A549 (cell line): ENCODE measurements at regions not wholly inside any gene's neighbourhood (a gene's known extent, or its start where the extent isn't known, plus 50 kb on each side); places are given as distances from the start of the nearest gene placed in this dataset.

ENCODE experiments used
- ATAC-seq, 2 experiments: fragments of 200-7000 bp in 1 of 2; fragments of >200 bp in 1 of 2; cut with Nextera tagmentation in 1 of 2; cut with Tn5 transposase in 1 of 2; 3 replicates each; pipeline versions ENCODE4 v1.8.0 to v1.9.1; 2018 to 2020; ENCODE audit warnings: mild to moderate bottlenecking in 1 of 2, moderate library complexity in 1 of 2
- CTCF ChIA-PET: fragments of 300-600 bp; sonication (Branson Sonifier 250); formaldehyde crosslinking; extraction: SDS; loops from one replicate; lab custom pipeline; 2021; ENCODE audit warnings: antibody characterized with exemption, inconsistent platforms; lab: Yijun Ruan, JAX
- POLR2A ChIA-PET: fragments of 350-600 bp; formaldehyde crosslinking; extraction: SDS; loops from one replicate; lab custom pipeline; 2021; ENCODE audit warnings: antibody characterized with exemption, inconsistent platforms; lab: Yijun Ruan, JAX
- DNase-seq, 2 experiments: peaks; one replicate each; pipeline versions ENCODE4 v3.0.0 to v3.0.0-alpha.2; 2011 to 2016; ENCODE audit warnings: low read depth in 1 of 2, low spot score in 1 of 2
- FAIRE-seq: peaks from 2 replicates; lab custom pipeline; 2011; peaks lifted over from hg19 to GRCh38; lab: Jason Lieb, UNC
- H3K27ac ChIP-seq, 2 experiments: fragments of >200 bp; sonication (Bioruptor Twin); formaldehyde crosslinking; 3 replicates each; pipeline ENCODE4 v1.5.1; 2016 to 2017
- H3K4me1 ChIP-seq: fragments of >200 bp; sonication (Bioruptor Twin); formaldehyde crosslinking; 3 replicates; pipeline ENCODE4 v1.6.1; 2016
- H3K4me2 ChIP-seq: fragments of >200 bp; sonication (Bioruptor Twin); formaldehyde crosslinking; 3 replicates; pipeline ENCODE4 v1.6.1; 2016
- H3K4me3 ChIP-seq: fragments of >200 bp; sonication (Bioruptor Twin); formaldehyde crosslinking; 3 replicates; pipeline ENCODE4 v1.5.1; 2016
- H3K9me3 ChIP-seq: fragments of >200 bp; sonication (Bioruptor Twin); formaldehyde crosslinking; 3 replicates; pipeline ENCODE4 v1.6.1; 2016
- CBX2 ChIP-seq: fragments of 200-600 bp; sonication (generic); IDR thresholded peaks from 2 replicates; pipeline ENCODE4 v1.6.1; 2016; ENCODE audit warnings: low read depth, mild to moderate bottlenecking, borderline replicate concordance
- CEBPB ChIP-seq, 2 experiments: fragments of >200 bp in 1 of 2; sonication (Bioruptor Twin) in 1 of 2; formaldehyde crosslinking in 1 of 2; IDR thresholded peaks; 2 replicates each; pipeline ENCODE4 v1.6.1; 2012 to 2016
- CHD2 ChIP-seq: fragments of 150-350 bp; IDR thresholded peaks from 2 replicates; pipeline ENCODE4 v1.6.1; 2014; ENCODE audit warnings: low read length; ENCODE audit not compliant: partially characterized antibody
- CHD4 ChIP-seq: fragments of 200-600 bp; sonication (generic); IDR thresholded peaks from 2 replicates; pipeline ENCODE4 v1.6.1; 2016; ENCODE audit warnings: antibody characterized with exemption, mild to moderate bottlenecking, borderline replicate concordance
- EP300 ChIP-seq, 2 experiments: fragments of >200 bp; sonication (Bioruptor Twin); formaldehyde crosslinking; IDR thresholded peaks; 2 replicates in 1 of 2; 3 replicates in 1 of 2; pipeline ENCODE4 v1.6.1; 2016 to 2017
- ESRRA ChIP-seq: fragments of 150-350 bp; IDR thresholded peaks from 2 replicates; pipeline ENCODE4 v1.6.1; 2014; ENCODE audit warnings: mild to moderate bottlenecking, low read length, borderline replicate concordance
- FOSL2 ChIP-seq, 2 experiments: fragments of 450-650 bp in 1 of 2; fragments of >200 bp in 1 of 2; sonication (Bioruptor Twin) in 1 of 2; formaldehyde crosslinking; IDR thresholded peaks; 2 replicates each; pipeline versions ENCODE4 v1.5.0 to v1.6.1; 2016 to 2020; ENCODE audit warnings: mild to moderate bottlenecking in 1 of 2, moderate library complexity in 1 of 2
- FOXS1 ChIP-seq: fragments of 250-450 bp; sonication (Bioruptor Pico); IDR thresholded peaks from 2 replicates; pipeline ENCODE4 v1.5.0; 2020; ENCODE audit warnings: mild to moderate bottlenecking, moderate library complexity
- HDAC2 ChIP-seq: fragments of 200-600 bp; sonication (generic); IDR thresholded peaks from 2 replicates; pipeline ENCODE4 v1.6.1; 2016
- HEYL ChIP-seq: fragments of 250-450 bp; sonication (Bioruptor Pico); IDR thresholded peaks from 2 replicates; pipeline ENCODE4 v1.8.0; 2021; ENCODE audit warnings: mild to moderate bottlenecking, moderate library complexity
- HOXB13 ChIP-seq: fragments of 250-450 bp; sonication (Bioruptor Pico); IDR thresholded peaks from 2 replicates; pipeline ENCODE4 v1.5.0; 2020; ENCODE audit warnings: low read depth, mild to moderate bottlenecking, moderate library complexity
- HOXB5 ChIP-seq: fragments of 250-450 bp; sonication (Bioruptor Pico); IDR thresholded peaks from 2 replicates; pipeline ENCODE4 v1.5.0; 2020; ENCODE audit warnings: mild to moderate bottlenecking, moderate library complexity
- JUN ChIP-seq, 2 experiments: fragments of >200 bp; sonication (Bioruptor Twin); formaldehyde crosslinking; IDR thresholded peaks; 2 replicates in 1 of 2; 3 replicates in 1 of 2; pipeline ENCODE4 v1.6.1; 2016 to 2017
- JUNB ChIP-seq: fragments of >200 bp; sonication (Bioruptor Twin); formaldehyde crosslinking; IDR thresholded peaks from 2 replicates; pipeline ENCODE4 v1.6.1; 2016
- NFE2L2 ChIP-seq: fragments of 150-350 bp; conservative IDR thresholded peaks from 2 replicates; pipeline ENCODE4 v1.6.1; 2014; ENCODE audit warnings: low read length
- PHF8 ChIP-seq: fragments of 200-600 bp; sonication (generic); IDR thresholded peaks from 2 replicates; pipeline ENCODE4 v1.6.1; 2016; ENCODE audit warnings: low read depth, mild to moderate bottlenecking, antibody characterized with exemption, moderate library complexity, borderline replicate concordance
- POLR2A ChIP-seq: IDR thresholded peaks from 2 replicates; pipeline ENCODE4 v1.6.1; 2012; ENCODE audit warnings: mild to moderate bottlenecking, low read length
- RAD21 ChIP-seq, 2 experiments: fragments of >200 bp in 1 of 2; sonication (Bioruptor Twin) in 1 of 2; formaldehyde crosslinking in 1 of 2; IDR thresholded peaks in 1 of 2; conservative IDR thresholded peaks in 1 of 2; 2 replicates in 1 of 2; 3 replicates in 1 of 2; pipeline ENCODE4 v1.6.1; 2012 to 2018; ENCODE audit warnings: inconsistent platforms in 1 of 2
- RCOR1 ChIP-seq: fragments of 150-350 bp; IDR thresholded peaks from 2 replicates; pipeline ENCODE4 v1.6.1; 2014; ENCODE audit warnings: antibody characterized with exemption, low read length, low read depth
- RFX5 ChIP-seq: fragments of 450-650 bp; IDR thresholded peaks from 2 replicates; pipeline ENCODE4 v1.7.1; 2014; ENCODE audit warnings: antibody characterized with exemption, mild to moderate bottlenecking, moderate library complexity
- RNF2 ChIP-seq: fragments of 200-600 bp; sonication (generic); IDR thresholded peaks from 2 replicates; pipeline ENCODE4 v1.6.1; 2016; ENCODE audit warnings: low read depth, mild to moderate bottlenecking, antibody characterized with exemption, moderate library complexity, borderline replicate concordance
- SMC3 ChIP-seq: fragments of >200 bp; sonication (Bioruptor Twin); formaldehyde crosslinking; IDR thresholded peaks from 3 replicates; pipeline ENCODE4 v1.6.1; 2018; ENCODE audit warnings: inconsistent platforms
- SREBF2 ChIP-seq: fragments of 450-650 bp; IDR thresholded peaks from 2 replicates; pipeline ENCODE4 v1.6.1; 2014; ENCODE audit warnings: mild to moderate bottlenecking, moderate library complexity
- TFCP2L1 ChIP-seq: fragments of 250-450 bp; sonication (Bioruptor Pico); IDR thresholded peaks from 2 replicates; pipeline ENCODE4 v1.5.0; 2021; ENCODE audit warnings: mild to moderate bottlenecking
- TP53 ChIP-seq: fragments of 250-450 bp; sonication (Bioruptor Pico); IDR thresholded peaks from 2 replicates; pipeline ENCODE4 v1.5.0; 2021; ENCODE audit warnings: mild to moderate bottlenecking, moderate library complexity
- ZC3H11A ChIP-seq: fragments of 450-650 bp; IDR thresholded peaks from 2 replicates; pipeline ENCODE4 v1.6.1; 2014; ENCODE audit warnings: antibody characterized with exemption, mild to moderate bottlenecking
- ZSCAN20 ChIP-seq: fragments of 250-450 bp; sonication (Bioruptor Pico); IDR thresholded peaks from 2 replicates; pipeline ENCODE4 v1.8.0; 2022; ENCODE audit warnings: mild to moderate bottlenecking, moderate library complexity
- WGBS: methylation state at CpG from one replicate; pipeline ENCODE4 v1.1.6; 2017; ENCODE audit errors: missing lambda C conversion rate; 5-methylcytosine and 5-hydroxymethylcytosine counted together
- TF ChIP-seq, protein P1 (sequence below): fragments of >200 bp; sonication (Bioruptor Twin); formaldehyde crosslinking; IDR thresholded peaks from 2 replicates; pipeline ENCODE4 v1.6.1; 2016
- TF ChIP-seq, protein P2 (sequence below): fragments of 450-650 bp; IDR thresholded peaks from 2 replicates; pipeline ENCODE4 v1.6.1; 2014; ENCODE audit warnings: antibody characterized with exemption
- TF ChIP-seq, protein P3 (sequence below): IDR thresholded peaks from 2 replicates; pipeline ENCODE4 v1.6.1; 2012
- TF ChIP-seq, protein P4 (sequence below): fragments of 250-450 bp; sonication (Bioruptor Pico); IDR thresholded peaks from 2 replicates; pipeline ENCODE4 v1.5.0; 2020; ENCODE audit warnings: low read depth, mild to moderate bottlenecking, moderate library complexity
- TF ChIP-seq, protein P5 (sequence below): fragments of 150-350 bp; IDR thresholded peaks from 2 replicates; pipeline ENCODE4 v1.6.1; 2014; ENCODE audit warnings: low read depth, mild to moderate bottlenecking, low read length

DNA sequence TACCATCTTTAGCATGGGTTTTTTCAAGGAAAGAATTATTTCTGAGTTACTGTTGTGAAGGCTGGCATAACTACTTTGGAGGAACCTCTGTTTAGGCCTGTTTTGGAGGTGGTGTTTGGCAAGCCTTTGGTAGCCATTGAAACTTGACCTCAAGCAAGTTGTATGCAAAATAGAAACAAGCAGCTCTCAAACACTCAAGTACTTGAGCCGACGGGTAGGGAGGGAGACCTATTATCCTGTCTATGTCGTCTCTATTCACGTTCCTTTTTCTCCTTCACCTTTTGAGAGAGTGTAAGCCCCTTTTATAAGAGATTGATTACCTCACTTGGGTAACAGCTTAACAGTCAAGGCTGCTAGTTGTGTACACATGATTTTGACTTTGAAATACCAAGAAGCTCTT is 878.3 kb upstream of the CXADR start:
- H3K4me1 ChIP-seq: no peaks in the 10 kb centered on the region
- DNase-seq (no peak), FAIRE-seq (no peak), ATAC-seq (no peak)
- WGBS: 81% methylated on average over 4 of the region's 4 CpGs
- CTCF ChIA-PET: interaction anchor here (0.7 kb wide), 1 partner anchor 10 kb away, joined by 3 read pairs; no protein-coding TSS in a partner anchor
- H3K4me2 ChIP-seq: no peak overlapping the region
- no peak overlapping the region for H3K4me3 ChIP-seq
- POLR2A ChIA-PET: interaction anchor here (0.7 kb wide), 1 partner anchor 35 kb away, joined by 5 read pairs; no protein-coding TSS in a partner anchor
- H3K27ac ChIP-seq: no peak overlapping the region
- no peaks in the 10 kb centered on the region for H3K9me3 ChIP-seq
- TF ChIP-seq HEYL (no peak), SREBF2 (no peak), HDAC2 (no peak), POLR2A (no peak), RAD21 (conservative IDR thresholded peaks at IDR 0.05 in 1 of 2, IDR thresholded peaks at IDR 0.05 in 1 of 2) (no peak), CHD2 (no peak), SMC3 (no peak), CHD4 (no peak), HOXB13 (CRISPR knock-in tag) (no peak), PHF8 (no peak), NFE2L2 (no peak), CEBPB (IDR thresholded peaks at IDR 0.05) (no peak), JUNB (no peak), TFCP2L1 (CRISPR knock-in tag) (no peak), EP300 (IDR thresholded peaks at IDR 0.05) (no peak), CBX2 (no peak), JUN (IDR thresholded peaks at IDR 0.05) (no peak), ZC3H11A (no peak), FOXS1 (CRISPR knock-in tag) (no peak)
- TF ChIP-seq, protein P1, sequence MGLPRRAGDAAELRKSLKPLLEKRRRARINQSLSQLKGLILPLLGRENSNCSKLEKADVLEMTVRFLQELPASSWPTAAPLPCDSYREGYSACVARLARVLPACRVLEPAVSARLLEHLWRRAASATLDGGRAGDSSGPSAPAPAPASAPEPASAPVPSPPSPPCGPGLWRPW: no peak
- TF ChIP-seq, all 56 proteins: peak for 0

DNA sequence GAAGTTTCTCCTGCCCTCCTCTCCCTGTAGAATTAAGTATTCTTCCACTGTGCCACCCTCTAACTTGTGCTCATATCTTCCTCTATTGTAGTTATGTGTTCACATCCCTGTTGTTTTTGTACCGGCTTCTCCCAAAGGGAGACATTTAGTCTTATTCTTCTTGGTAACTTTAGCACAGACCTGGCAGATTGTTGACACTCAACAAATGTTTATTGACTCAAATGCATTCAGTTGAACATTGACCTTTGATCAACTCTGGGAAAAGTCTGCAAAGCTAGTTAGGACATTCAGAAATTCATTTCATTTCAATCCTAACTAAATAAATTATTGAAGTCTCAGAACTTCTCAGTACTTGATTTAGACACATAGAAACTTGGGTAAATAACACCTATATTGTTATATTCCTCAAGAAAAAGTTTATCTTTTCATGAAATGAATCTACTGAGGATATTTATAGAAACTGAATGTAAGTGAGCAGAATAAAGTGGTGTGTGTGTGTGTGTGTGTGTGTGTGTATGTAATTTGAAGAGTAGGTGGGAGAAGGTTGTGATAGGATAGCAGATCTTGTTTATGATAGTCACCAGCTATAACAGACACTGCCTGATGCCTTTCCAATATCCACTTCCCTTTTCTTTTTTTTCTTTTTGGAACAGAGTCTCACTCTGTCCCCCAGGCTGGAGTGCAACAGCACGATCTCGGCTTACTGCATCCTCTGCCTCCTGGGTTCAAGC is 872.4 kb upstream of the CXADR start:
- no peak overlapping the region for H3K4me3 ChIP-seq
- ATAC-seq (no peak), FAIRE-seq (no peak), DNase-seq (no peak)
- H3K4me1 ChIP-seq: no peaks in the 10 kb centered on the region
- TF ChIP-seq ESRRA: no peak
- TF ChIP-seq, protein P2, sequence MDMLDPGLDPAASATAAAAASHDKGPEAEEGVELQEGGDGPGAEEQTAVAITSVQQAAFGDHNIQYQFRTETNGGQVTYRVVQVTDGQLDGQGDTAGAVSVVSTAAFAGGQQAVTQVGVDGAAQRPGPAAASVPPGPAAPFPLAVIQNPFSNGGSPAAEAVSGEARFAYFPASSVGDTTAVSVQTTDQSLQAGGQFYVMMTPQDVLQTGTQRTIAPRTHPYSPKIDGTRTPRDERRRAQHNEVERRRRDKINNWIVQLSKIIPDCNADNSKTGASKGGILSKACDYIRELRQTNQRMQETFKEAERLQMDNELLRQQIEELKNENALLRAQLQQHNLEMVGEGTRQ: no peak
- TF ChIP-seq HOXB5: no peak
- TF ChIP-seq TP53 (CRISPR knock-in tag): no peak
- no peak for TF ChIP-seq RAD21 (conservative IDR thresholded peaks at IDR 0.05 in 1 of 2, IDR thresholded peaks at IDR 0.05 in 1 of 2)
- TF ChIP-seq, protein P3, sequence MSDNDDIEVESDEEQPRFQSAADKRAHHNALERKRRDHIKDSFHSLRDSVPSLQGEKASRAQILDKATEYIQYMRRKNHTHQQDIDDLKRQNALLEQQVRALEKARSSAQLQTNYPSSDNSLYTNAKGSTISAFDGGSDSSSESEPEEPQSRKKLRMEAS: no peak
- TF ChIP-seq POLR2A: no peak
- no peak for TF ChIP-seq SMC3
- TF ChIP-seq, protein P4, sequence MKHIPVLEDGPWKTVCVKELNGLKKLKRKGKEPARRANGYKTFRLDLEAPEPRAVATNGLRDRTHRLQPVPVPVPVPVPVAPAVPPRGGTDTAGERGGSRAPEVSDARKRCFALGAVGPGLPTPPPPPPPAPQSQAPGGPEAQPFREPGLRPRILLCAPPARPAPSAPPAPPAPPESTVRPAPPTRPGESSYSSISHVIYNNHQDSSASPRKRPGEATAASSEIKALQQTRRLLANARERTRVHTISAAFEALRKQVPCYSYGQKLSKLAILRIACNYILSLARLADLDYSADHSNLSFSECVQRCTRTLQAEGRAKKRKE (CRISPR knock-in tag): no peak
- TF ChIP-seq, protein P5, sequence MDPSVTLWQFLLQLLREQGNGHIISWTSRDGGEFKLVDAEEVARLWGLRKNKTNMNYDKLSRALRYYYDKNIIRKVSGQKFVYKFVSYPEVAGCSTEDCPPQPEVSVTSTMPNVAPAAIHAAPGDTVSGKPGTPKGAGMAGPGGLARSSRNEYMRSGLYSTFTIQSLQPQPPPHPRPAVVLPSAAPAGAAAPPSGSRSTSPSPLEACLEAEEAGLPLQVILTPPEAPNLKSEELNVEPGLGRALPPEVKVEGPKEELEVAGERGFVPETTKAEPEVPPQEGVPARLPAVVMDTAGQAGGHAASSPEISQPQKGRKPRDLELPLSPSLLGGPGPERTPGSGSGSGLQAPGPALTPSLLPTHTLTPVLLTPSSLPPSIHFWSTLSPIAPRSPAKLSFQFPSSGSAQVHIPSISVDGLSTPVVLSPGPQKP: no peak
- no peak for TF ChIP-seq ZSCAN20 (CRISPR knock-in tag)
- no peak for TF ChIP-seq RCOR1
- no peak for TF ChIP-seq RNF2
- TF ChIP-seq FOSL2 (IDR thresholded peaks at IDR 0.05): no peak
- TF ChIP-seq FOSL2 (CRISPR knock-in tag; IDR thresholded peaks at IDR 0.05): no peak
- no peak for TF ChIP-seq RFX5
- no peak overlapping the region for H3K4me2 ChIP-seq
- ChIA-PET POLR2A (no interaction called here), CTCF (interaction anchor here (0.8 kb wide), 1 partner anchor 9 kb away, joined by 3 read pairs; no protein-coding TSS in a partner anchor)
- no peaks in the 10 kb centered on the region for H3K9me3 ChIP-seq
- no peak overlapping the region for H3K27ac ChIP-seq
- 83% methylated on average over 3 of the region's 3 CpGs for WGBS
